OCI-LY7 (cell line): ENCODE measurements at regions not wholly inside any gene's neighbourhood (a gene's known extent, or its start where the extent isn't known, plus 50 kb on each side); places are given as distances from the start of the nearest gene placed in this dataset.

Experiments used
- CTCF ChIP-seq: fragments of 200-600 bp; sonication (generic); conservative IDR thresholded peaks from 2 replicates; pipeline ENCODE4 v1.5.1; 2014; ENCODE audit warnings: mild to moderate bottlenecking, antibody characterized with exemption, low read length, moderate library complexity, mixed read lengths
- EZH2phosphoT487 ChIP-seq: fragments of 200-600 bp; sonication (generic); IDR thresholded peaks from 2 replicates; pipeline ENCODE4 v1.6.1; 2018; ENCODE audit warnings: low read depth, borderline replicate concordance, mild to moderate bottlenecking, mixed run types, antibody characterized with exemption, low read length, moderate library complexity, mixed read lengths

- TF ChIP-seq CTCF: no peak
- no peak for TF ChIP-seq EZH2phosphoT487
Observed at GRCh38 chr1:29852248-29852647, 615.9 kb downstream of the PTPRU start.
